ENCODE measurements at regions not wholly inside any gene's neighbourhood (a gene's known extent, or its start where the extent isn't known, plus 50 kb on each side); places are given as distances from the start of the nearest gene placed in this dataset.

GRCh38 chr15:37372064-37372463 is 271.7 kb upstream of the MEIS2 start:
- no peak for DNase-seq
- no peak overlapping the region for H3K27ac ChIP-seq
- ATAC-seq = no peak
- no peaks in the 10 kb centered on the region for H3K36me3 ChIP-seq (replicated peaks in 1 of 2; ENCODE audit: insufficient read depth in 1 of 2, low read depth in 2 of 2)
- 30 to 47% methylated on average over 6 of the region's 6 CpGs for WGBS, 2 donors
- TF ChIP-seq CTCF (IDR thresholded peaks at IDR 0.05) (no peak), POLR2A (IDR thresholded peaks at IDR 0.05) (no peak)
- no peak overlapping the region for H3K4me3 ChIP-seq
- no peaks in the 10 kb centered on the region for H3K27me3 ChIP-seq
- intact Hi-C loops (cut with DNase I) = no loop called here
- no peaks in the 10 kb centered on the region for H3K9me3 ChIP-seq
- no peaks in the 10 kb centered on the region for H3K4me1 ChIP-seq

DNA sequence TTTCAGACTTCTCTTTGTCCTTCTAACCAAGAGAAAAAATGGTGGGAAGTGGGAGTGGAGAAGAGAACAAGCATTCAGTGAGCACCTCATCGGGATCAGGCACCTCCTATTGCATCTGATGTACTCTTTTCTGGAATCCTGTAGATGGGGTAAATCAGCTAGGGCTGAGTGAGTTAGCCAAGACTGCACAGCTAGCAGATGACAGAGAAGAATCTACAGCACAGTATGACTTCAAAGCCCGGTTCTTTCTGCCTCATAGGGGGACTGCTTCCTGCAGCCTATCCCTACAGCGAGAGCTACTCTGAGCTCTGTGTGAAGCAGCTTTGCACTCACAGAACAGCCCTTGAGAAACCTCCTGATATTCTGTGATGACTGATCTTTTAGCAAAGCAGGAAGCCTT is 275.2 kb upstream of the MEIS2 start:
- no peak for DNase-seq
- H3K27ac ChIP-seq = no peak overlapping the region
- WGBS, 2 donors = 34 to 39% methylated on average over 3 of the region's 3 CpGs
- no peaks in the 10 kb centered on the region for H3K27me3 ChIP-seq
- ATAC-seq = no peak
- H3K4me1 ChIP-seq = no peaks in the 10 kb centered on the region
- H3K36me3 ChIP-seq (replicated peaks in 1 of 2; ENCODE audit: insufficient read depth in 1 of 2, low read depth in 2 of 2) = no peaks in the 10 kb centered on the region
- intact Hi-C loops (cut with DNase I) = no loop called here
- H3K9me3 ChIP-seq = no peaks in the 10 kb centered on the region
- TF ChIP-seq POLR2A (IDR thresholded peaks at IDR 0.05) = no peak
- no peak for TF ChIP-seq CTCF (IDR thresholded peaks at IDR 0.05)
- H3K4me3 ChIP-seq = no peak overlapping the region

DNA sequence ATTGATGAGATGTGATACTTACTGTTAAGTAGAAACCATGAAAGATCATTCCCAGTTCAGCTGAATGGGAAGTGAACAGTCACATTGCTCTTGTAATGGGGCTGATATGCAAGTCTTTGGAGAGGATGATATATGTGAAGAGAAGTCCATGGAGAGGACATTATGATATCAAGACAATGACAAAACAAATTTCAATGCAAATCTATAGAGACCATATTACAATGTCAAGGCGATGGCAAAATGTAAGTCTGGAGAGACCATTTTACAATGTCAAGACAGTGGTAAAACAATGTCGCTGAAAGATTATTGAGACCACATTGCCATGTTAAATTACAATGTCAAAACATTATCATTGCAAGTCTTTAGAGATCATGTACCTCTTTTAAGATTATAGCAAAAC is 277.1 kb upstream of the MEIS2 start:
- Histone ChIP-seq H3K4me3 (no peak overlapping the region), H3K36me3 (replicated peaks in 1 of 2; ENCODE audit: insufficient read depth in 1 of 2, low read depth in 2 of 2) (no peaks in the 10 kb centered on the region), H3K9me3 (no peaks in the 10 kb centered on the region), H3K27ac (no peak overlapping the region), H3K4me1 (no peaks in the 10 kb centered on the region), H3K27me3 (no peaks in the 10 kb centered on the region)
- TF ChIP-seq POLR2A (IDR thresholded peaks at IDR 0.05) = no peak
- TF ChIP-seq CTCF (IDR thresholded peaks at IDR 0.05) = no peak
- ATAC-seq = no peak
- WGBS, 2 donors = 79 to 83% methylated on average over 2 of the region's 2 CpGs
- DNase-seq = no peak
- intact Hi-C loops (cut with DNase I) = no loop called here

DNA sequence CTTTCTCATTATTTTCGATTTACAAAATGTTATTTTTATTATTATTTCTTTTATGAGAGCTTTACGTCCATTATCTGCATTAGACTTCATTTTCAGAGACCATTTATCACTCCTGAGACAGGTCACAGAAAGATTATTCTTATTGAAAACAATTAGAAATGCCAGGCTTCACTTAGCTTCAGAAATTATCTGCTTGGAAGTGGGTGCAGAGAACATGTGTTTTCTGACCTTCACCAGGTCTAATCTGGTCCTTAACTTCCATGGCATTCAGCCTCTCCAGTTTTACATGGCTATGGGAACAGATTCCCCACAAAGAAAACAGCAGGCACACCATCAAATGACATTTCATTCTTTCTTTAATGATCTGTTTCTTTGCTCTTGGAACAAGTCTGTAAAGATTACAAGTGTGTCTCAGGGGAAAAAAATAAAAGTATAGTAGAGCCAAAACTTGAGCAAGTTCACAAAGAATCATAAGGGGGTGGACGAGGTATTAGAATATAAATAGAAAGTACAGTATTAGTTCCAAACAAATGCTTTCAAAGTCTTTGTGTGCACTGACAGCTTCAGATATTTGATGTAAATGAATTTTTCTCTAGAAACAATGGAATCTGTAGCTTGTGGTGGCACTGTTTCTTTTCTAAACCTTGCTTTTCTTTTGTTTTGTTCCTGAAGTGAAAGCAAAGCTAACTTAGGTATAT is 294.2 kb upstream of the MEIS2 start:
- no peaks in the 10 kb centered on the region for H3K27me3 ChIP-seq
- 35 to 36% methylated on average over 3 of the region's 3 CpGs for WGBS, 2 donors
- TF ChIP-seq CTCF (IDR thresholded peaks at IDR 0.05) (no peak), POLR2A (IDR thresholded peaks at IDR 0.05) (no peak)
- DNase-seq = no peak
- ATAC-seq = no peak
- no peaks in the 10 kb centered on the region for H3K4me1 ChIP-seq
- no peaks in the 10 kb centered on the region for H3K36me3 ChIP-seq (replicated peaks in 1 of 2; ENCODE audit: insufficient read depth in 1 of 2, low read depth in 2 of 2)
- H3K27ac ChIP-seq = no peak overlapping the region
- peaks cover 0 to 12% (median 0%) of the 10 kb centered on the region in 3 donors for H3K9me3 ChIP-seq
- no peak overlapping the region for H3K4me3 ChIP-seq
- intact Hi-C loops (cut with DNase I) = no loop called here

DNA sequence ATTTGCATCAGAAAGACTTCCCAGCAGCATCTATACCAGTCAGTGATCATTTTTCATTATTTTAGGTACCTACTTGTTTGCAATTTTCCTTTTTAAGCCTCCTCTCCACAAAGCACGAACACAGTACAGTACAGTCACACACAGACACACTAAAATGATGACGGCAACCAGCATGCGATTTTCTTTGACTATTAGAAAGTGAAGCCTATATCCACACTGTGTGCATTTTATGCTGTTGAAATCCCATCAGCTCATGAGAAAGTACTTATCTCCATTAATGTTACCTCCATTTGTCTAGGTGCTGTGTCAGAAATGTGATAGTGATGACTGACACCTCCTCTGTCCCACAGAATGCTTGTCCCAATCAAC is 294.7 kb upstream of the MEIS2 start:
- 74 to 86% methylated on average over 3 of the region's 3 CpGs for WGBS, 2 donors
- Histone ChIP-seq H3K4me3 (no peak overlapping the region), H3K4me1 (no peaks in the 10 kb centered on the region), H3K9me3 (peaks cover 0 to 7% (median 0%) of the 10 kb centered on the region in 3 donors), H3K36me3 (replicated peaks in 1 of 2; ENCODE audit: insufficient read depth in 1 of 2, low read depth in 2 of 2) (no peaks in the 10 kb centered on the region), H3K27me3 (no peaks in the 10 kb centered on the region), H3K27ac (no peak overlapping the region)
- TF ChIP-seq POLR2A (IDR thresholded peaks at IDR 0.05) (no peak), CTCF (IDR thresholded peaks at IDR 0.05) (no peak)
- intact Hi-C loops (cut with DNase I) = no loop called here
- DNase-seq (no peak), ATAC-seq (no peak)
